Spleen (tissue), 7 donors: ENCODE measurements at regions not wholly inside any gene's neighbourhood (a gene's known extent, or its start where the extent isn't known, plus 50 kb on each side); places are given as distances from the start of the nearest gene placed in this dataset.

Experiments used
- CTCF ChIP-seq, 11 experiments: fragments of 200-600 bp in 7 of 11; fragments of 450-650 bp in 4 of 11; sonication (generic) in 4 of 11; IDR thresholded peaks in 8 of 11; conservative IDR thresholded peaks in 3 of 11; 1 replicate in 7 of 11; 2 replicates in 4 of 11; pipeline versions ENCODE4 v1.4.0 to v1.8.0; 2016 to 2021; ENCODE audit warnings: antibody characterized with exemption in 11 of 11, inconsistent platforms in 4 of 11, mild to moderate bottlenecking in 1 of 11
- POLR2AphosphoS5 ChIP-seq, 3 donors: sonication (generic); formaldehyde crosslinking; IDR thresholded peaks; one replicate each; pipeline ENCODE4 v1.5.1; 2017; ENCODE audit warnings: antibody characterized with exemption in 3 of 3
- donor health status: DM: no; HTN: no; CAD: no; lungs with moderate emphysema.
- donor health status: DM: no; HTN: no; CAD: no.
- donor health status: DM: no; HTN: no; CAD: no.

DNA sequence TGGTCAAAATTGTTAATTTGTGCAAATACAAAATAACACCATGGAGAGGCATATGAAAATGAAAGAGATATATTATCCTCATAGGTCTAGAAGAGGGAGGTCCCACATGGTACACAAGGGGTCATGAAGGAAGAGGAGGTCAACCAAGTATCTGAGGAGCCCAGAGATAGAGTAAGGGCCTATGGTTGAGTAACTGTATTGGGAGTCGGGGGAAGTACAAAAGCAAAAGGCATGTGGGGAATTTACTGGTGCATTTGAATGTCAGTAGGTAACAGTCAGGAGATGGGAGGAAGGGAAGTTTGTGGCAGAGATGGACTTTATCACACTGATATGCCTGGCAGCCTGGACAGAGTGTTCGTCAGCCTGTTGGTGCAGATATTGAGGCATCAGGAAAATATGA lies 1113.7 kb downstream of the OTOL1 start:
- TF ChIP-seq CTCF (IDR thresholded peaks at IDR 0.05 in 8 of 11, conservative IDR thresholded peaks at IDR 0.05 in 3 of 11): no peak
- TF ChIP-seq POLR2AphosphoS5 (IDR thresholded peaks at IDR 0.05): no peak
